LoVo (cell line): ENCODE measurements at regions not wholly inside any gene's neighbourhood (a gene's known extent, or its start where the extent isn't known, plus 50 kb on each side); places are given as distances from the start of the nearest gene placed in this dataset.

Source experiments
- DNase-seq: peaks from one replicate; pipeline ENCODE4 v3.0.0-alpha.2; 2016; ENCODE audit warnings: low spot score

DNA sequence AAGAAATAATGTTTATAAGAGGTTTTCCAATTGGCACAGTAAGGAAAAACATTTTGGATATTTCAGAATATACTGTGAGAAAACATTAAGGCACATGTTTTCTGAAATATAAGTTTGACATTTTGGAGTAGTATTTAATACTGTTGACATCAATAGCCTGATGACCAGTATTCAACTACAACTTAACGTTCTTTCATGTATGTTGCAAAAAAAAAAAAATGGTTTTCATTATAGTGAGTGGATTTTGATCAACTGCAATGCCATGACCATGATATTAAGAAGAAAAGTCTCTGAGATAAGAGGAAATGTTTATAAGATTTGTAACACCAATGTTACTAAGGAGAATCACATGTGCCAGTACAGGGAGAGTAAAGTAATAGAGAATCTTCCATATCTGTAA, 252.8 kb upstream of the RORA start:
- DNase-seq: no peak

DNA sequence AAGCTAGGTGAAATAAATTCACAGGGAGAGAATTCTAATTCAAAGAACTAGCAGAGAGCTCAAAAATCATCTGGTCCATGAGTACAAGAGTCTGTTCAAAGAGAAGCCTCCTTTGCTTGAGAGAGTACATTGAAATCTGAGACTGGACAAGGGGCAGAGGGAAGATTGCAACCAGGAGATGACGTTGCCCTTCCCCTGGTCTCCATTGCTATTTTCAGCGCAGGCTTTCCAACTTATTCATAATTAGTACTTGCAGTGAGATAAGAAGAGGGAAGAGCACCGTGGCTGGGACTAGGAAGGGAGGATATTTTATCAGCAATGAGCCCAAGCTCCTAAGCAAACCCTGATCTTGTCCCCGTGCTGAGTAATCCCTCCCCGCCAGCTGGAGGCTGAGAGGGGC, 251.8 kb upstream of the RORA start:
- DNase-seq: no peak

DNA sequence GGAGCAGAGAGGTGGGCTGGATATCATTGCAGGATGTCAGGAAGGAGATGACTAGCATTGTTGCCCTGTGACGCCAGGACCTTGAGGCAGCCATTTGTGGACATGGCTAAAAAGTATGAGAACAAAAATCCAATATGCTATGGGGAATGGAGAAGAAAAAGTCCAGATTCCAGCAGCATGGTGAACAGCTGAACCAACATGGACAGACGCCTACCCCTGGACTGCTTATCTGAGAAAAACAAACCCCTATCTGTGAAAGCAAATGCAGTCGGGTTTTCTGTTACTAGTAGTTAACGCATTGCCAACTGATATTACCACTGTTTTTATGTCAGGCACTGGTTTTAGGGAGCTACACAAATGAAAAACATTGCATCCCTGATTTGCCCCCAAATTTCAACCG, 251.2 kb upstream of the RORA start:
- DNase-seq: no peak

DNA sequence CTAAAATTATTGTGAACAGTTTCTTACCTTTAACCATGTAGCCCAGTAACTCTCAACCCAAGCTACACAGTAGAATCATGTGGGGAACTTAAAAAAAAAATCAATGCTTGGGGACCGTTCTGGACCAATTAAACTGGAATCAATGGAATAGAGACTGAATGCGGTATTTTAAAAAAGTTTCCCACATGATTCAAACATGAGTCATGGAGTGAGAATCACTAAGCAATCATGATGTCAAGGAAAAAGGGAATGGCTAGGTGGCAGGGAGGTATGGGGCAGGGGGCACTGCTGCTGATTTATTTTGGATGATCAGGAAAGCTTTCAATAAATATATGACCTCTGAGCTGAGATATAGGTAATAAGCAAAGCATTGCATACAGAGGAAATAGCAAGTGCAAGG, 250.5 kb upstream of the RORA start:
- peak; percentile 5 for DNase-seq

DNA sequence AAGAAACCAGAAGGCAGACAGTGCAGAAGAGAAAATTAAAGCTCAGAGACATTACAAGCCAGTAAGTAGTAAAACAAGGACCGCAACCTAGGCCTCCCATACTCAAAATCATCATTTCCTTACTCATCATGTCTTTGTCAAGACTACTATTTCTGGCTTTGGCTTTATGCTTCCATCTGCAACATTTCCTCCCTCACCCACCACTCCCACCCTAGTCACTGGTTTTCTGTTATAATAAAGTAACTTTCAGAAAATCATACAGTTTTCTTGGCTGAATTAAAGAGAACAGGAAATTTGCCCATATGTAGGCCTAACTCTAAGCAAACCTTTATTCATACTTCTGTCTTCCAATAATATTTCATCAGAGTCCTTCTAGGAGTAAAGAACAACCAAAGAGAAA, 247.6 kb upstream of the RORA start:
- no peak for DNase-seq

DNA sequence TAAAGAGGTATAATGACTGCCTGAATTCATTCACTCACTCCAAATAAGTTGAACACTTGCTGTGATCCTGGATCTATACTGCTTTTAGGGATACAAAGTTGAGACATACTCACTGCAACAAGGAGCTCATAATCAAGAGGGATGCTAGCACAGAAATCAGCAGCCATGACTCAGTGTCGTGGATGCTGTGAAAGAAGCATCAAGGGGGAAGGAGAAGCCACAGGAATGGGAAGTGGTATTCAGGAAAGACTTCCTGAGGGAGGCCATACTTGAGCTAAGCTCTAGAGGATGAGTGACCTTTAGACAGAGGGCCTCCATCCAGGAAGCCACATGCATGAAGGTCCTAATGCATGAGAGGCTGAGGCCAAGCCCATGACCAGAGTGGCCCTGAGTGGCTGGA, 245.7 kb upstream of the RORA start:
- DNase-seq: no peak

DNA sequence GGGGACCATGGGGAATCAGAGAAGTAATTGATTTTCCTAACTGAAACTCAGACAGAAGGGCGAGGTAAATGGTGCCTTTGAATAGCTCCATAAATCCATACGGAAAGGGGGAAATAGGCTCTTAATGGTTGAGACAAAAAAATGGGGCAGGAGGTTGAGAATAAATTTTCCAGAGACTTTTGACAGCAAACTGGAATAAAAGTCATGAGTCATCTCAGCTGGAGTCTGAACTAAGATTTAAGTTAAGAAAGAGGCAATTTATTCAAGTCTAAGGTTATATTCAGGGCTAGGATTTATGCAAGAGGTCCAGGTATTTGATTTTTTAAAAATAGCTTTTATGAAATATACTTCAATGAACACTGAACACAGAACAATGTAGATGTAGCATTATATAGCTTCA, 238.7 kb upstream of the RORA start:
- DNase-seq: no peak

DNA sequence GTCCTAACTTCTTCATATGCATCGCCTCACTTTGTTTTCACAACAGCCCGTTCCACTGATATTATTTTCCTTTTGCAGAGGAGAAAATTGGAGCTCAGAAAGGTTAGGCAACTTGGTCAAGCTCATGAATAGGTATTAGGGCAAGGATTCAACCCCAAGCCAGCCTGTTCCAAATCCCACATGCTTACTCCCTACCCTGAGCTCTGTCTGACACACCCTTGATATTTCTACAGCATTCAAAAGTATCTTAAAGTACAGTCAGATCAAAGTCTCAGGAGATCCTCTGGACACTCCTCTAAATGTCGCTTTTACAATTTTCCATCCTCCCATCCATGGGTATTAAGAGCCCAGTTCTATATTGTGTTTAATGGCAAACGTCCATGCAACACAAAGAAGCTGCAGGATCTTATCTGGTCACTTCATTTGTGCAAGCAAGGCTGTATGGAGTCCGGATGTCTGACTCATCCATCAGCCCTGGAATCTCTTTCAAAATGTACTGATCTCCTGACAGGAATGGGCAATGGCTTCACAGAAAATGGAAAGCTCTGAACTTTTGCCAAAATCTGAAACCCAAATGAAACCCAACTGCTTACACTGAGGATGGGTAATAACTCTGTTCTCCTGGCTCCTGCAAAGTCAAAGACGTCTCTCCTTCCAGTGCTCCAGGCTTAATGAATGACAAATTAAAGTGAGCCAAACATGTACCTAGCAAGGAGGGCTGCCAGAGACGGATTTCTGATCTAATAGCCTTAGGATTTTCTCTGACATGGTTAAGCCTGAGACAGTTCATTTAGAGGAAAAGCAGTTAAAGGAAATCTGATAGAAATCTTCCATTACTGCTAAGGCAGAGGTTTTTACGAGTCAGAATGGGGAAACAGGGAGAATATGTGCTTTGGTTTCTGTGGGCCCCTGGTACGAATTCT, 230.9 kb upstream of the RORA start:
- no peak for DNase-seq

DNA sequence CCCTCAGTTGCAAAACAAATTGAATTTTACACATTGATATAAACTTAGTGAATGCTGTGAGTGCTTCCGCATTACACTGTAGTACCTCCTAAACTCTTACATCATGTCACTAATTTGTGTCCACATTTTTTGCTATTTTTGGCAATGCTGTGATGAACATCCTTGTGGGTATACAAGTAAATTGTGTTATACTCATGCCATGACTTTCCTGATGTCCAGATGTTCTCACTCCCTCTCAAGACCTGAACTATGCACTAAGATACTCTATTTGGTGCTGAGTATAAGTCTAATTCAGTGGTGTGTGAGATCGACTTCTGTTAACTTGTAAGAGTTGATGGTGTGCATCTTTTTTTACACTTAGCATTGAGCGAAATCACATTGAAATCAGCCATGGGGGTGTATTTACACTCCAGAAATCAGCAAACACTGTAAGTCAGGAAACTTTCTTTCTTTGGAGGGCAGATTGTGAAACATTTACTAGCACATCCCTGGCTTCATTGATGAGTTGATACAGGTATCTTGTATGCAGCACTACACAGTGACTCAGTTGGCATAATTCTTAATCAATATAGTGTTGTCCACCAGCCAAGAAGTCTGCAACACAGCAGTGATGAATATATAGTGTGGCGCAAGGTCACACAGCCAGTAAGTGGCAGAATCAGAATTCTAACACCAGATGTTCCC, 228.1 kb upstream of the RORA start:
- no peak for DNase-seq

DNA sequence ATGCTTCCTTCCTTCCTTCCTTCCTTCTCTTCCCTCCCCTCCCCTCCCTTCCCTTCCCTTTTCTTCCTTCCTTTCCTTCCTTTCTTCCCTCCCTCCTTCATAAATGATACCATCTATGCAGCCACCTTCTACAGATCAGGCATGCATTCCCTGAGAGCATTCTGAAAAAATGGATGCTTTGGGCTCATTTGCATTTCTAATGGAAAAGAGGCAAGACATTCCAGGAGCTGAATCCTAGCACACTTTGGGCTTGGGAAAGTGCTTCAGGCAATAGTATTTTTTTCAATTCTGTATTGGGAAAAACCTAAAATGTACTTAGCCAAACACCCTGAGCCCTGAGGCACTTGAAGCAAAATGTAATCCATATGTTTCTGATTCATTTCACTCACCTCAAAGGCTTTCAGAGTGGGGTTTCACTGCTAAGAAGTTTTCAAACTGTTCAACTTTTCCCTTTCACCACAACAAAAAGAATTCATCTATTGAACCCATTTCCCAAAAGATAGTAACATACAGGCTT, 220.1 kb upstream of the RORA start:
- no peak for DNase-seq

DNA sequence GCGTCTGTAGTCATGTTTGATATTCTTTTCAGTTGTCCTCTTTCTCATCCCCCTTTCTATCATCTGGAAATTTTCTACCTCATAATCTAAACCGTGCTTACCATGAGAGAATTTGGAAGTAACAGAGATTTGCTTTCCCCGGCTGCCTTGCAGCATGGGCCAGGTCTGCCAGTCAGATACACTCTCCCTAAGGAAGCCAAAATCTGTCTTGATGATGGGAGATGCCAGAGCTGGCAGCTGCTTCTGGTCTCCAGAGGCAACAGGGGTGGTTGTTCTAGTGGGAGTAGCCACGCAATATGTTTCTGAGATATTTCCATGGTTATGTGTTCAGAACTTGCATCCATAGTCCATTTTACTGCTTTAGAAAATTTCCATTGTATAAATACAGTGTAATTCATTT, 218.9 kb upstream of the RORA start:
- DNase-seq: no peak

DNA sequence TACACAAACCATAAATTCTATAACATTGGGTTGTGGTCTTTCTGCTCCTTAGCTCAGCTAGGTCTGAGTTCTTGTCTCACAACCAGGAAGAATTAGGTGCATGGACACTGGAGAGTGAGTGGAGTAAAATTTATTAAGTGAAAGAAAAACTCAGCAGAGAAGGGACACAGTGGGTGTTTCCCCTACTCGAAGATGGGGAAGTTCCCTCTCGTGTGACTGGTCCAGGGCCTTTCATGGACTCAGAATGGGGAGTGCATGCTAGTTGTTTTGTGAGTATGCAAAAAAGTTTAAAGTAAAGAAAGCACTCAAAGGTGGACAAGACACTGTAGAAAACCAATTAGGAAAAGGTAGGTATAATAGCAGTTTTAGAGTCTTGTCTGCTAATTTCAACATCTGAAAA, 215.5 kb upstream of the RORA start:
- no peak for DNase-seq

DNA sequence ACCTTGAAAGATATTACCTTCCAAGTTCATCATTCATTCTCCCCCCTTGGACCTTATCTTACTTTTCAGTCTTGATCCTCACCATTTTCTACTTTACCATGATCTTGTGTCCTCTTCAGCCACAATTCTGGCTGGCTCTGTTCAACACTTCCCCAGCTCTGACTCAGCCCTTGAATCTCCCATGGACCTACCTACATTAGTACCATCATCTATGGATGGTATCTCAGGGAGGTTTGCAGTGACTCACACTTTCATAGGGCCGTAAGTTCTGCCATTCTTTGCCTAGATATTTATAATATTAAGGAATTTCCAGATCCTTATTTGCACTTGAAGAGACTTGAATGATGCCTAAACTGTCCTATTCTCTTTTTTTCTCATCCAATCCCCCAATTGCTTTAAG, 213.7 kb upstream of the RORA start:
- no peak for DNase-seq

DNA sequence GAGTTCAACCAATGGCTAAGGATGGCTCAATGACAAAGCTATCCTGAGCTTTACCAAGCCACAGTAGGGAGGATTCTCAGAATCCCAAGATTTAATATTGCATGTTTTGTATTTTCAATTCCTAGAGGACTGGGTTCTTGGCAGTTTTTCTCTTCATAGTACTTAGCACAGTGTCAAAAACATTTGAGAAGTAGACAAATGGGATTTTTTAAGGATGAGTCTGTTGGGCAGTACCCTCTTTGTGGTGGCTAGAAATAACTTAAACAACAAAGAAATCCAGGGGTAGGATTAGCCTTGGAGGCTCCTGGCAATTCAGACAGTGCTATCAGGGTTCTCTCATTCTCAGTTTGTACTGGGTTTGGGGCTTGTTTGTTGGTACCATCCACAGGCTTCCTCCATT, 212.8 kb upstream of the RORA start:
- no peak for DNase-seq

DNA sequence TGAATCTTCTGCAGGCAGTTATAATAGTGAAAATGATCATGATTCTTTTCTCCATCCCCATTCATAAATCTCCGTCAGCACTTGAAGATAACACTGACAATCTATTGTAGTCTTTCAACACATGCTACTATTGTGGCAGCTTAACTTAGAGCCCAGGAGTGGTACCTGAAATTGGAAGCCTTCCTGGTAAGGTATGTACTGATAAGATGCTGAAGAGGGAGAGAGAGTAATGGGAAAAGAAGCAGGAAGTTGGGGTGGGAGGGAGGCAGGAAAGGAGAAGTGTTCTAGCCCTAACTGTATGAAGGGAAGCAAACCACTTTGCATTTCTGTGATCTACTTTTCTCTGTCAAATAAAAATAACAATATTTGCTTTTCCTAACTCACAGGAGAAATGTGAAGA, 197.4 kb upstream of the RORA start:
- DNase-seq: no peak

DNA sequence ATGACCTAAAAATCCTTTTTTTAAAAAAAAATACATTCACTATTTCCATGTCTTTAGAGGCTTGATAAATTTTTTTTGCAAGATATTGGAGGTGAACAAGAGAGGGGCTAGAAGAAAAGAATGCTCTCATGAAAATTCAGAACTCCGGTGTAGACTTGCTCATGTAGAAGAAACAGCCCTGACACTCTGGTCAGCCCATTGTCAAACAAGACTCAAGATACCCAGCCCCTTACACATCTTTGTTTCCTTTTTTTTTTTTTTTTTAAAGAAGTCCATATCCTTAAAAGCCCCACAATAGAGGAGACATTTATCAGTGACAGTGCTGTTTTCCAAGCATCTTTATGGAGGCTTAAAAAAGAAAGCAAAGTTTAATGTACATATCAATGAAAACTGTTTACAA, 196.8 kb upstream of the RORA start:
- DNase-seq: no peak

DNA sequence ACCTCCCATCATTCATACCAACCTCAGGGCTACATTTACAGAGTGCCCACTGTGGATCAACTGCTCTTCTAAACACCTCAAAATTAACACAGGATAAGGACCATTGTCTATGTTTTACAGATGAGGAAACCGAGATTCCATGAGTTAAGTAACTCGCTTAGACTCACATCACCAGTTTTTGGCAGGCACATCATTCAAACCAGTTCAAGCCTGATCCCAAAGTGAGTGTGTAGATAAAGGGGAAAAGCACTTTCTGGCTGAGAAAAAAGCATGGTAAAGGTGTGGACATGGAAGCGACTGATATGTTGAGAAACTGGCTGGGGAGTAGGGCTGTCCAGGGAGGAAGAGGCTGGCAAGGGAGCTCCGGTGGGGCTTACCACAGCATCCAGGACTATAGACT, 193.7 kb upstream of the RORA start:
- no peak for DNase-seq

DNA sequence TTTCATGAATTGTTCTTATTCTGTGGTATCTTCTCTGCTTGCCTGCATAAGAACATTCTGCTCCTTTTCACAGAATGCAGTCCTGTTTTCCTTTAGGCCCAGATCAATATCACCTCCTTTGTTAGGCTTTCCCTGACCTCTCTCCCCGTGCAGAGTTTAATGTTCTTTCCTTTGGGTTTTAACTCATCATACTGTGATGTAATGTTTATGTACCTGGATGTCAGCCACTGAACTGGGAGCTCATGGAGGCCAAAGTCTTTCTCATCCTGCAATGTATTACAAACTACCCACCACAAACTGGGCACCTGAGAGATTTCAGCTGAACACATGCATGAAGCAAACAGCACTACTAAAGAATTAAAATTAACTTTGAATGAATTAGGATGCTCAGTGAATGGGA, 192.8 kb upstream of the RORA start:
- no peak for DNase-seq

DNA sequence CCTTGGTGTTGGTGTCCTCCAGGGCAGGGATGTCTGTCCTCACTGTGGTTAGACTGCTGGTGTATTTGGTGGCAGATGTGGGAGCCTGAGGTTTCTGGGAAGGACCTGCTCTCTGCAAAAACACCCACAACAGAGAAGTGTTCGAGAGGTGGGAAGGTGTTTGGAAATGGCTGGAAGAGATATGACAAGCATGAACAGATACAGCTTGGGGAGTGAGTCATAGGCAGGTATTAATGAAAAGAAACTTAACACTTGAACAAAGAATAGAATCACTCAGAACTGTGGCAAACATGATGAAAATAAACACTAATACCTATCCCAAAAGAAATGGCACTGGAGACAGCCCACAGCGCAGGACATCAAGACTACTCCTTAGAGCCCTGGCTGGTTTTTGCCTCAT, 192.4 kb upstream of the RORA start:
- DNase-seq: no peak

DNA sequence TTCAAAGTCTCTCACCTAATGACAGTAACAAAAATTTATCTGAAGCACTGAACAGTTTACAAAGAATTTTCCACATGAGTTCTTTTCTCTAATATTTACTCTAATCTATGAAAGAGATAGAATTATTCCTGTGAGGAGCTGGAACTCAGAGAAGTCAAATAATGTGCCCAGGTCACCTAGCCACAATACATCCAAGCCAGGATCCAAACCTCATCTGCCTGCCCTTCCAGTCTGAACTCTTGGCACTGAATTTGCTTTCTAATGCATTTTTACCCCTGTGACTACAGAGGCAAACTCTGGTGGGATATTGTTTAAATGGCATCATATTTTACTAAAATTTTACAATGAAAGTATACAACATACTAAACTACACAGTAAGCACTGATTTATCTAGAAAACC, 191.4 kb upstream of the RORA start:
- no peak for DNase-seq

DNA sequence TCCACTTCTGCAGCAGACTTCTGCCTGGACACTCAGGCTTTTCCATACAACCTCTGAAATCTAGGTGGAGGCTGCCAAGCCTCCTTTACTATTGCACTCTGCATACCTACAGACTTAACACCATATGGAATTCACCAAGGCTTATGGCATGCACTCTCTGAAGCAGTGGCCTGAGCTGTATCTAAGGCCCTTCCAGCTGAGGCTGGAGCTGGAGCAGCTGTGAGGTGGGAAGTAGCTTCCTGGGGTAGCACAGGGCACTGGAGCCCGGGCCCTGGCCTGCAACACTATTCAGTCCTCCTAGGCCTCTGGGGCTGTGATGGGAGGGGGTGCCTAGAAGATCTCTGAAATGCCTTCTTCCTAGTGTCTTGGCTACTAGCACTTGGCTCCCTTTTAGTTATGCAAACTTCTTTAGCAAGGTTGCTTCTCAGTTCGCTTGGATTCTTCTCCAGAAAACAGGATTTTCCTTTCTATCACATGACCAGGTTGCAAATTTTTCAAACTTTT, 186.6 kb upstream of the RORA start:
- no peak for DNase-seq

DNA sequence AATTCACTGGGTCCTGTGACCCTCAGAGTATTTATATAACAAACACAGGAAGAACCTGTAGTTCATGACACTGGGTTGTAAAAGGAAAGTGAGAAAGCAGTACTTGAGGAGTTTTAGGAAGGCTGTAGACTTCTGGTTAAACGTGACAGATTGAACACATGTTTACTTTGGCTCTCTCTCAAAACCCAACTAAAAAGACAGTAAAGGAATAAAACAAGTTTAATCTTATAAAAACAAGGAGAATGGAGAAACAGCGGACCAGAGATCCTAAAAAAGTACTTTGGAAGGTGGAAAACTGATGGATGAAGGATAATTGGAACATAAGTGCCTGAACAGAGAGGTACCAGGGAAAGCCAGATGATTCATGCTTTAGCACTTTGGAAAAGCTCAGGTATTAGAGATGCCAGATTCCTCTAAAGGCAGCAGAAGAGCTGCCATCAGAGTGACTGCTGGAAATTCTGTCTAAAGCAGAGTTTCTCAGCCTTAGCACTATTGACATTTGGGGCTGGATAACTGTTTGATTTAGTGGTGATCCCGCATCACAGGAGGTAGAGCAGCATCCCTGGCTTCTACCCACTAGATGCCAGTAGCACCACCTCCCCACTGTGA, 182.9 kb upstream of the RORA start:
- no peak for DNase-seq

DNA sequence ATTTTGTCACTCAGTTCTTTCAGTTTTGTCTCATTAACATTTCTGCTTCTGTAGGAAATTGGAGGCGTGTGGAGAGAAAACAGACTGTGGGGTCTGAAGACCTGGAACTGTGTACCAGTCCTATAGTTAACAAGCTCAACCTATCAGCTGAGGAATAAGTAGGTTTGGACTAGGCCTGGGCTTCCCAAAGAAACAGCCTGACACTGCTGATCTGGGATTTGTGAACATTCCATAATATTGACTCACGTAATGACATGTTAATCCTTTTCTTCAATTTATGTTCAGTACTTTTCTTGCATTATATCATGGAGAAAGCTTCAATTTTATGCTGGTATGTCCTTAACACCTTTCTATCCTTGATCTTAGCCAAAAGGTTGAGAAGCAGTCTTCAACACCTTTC, 181.6 kb upstream of the RORA start:
- no peak for DNase-seq
